Mesothelial cell of epicardium (in vitro differentiated cells): ENCODE measurements at regions not wholly inside any gene's neighbourhood (a gene's known extent, or its start where the extent isn't known, plus 50 kb on each side); places are given as distances from the start of the nearest gene placed in this dataset.

Experiments
- DNase-seq, 2 experiments: peaks; one replicate each; pipeline ENCODE4 v3.0.0; 2021; ENCODE audit warnings: low spot score in 2 of 2; ENCODE audit not compliant: unreplicated experiment in 2 of 2
- H3K27ac Mint-ChIP-seq: 2 replicates; pipeline ENCODE4 v1.8.0; 2021; ENCODE audit warnings: mixed read lengths
- H3K27me3 Mint-ChIP-seq: 2 replicates; pipeline ENCODE4 v1.8.0; 2021; ENCODE audit warnings: low read depth, mixed read lengths
- H3K36me3 Mint-ChIP-seq: 2 replicates; pipeline ENCODE4 v1.8.0; 2021; ENCODE audit warnings: mixed read lengths
- H3K4me1 Mint-ChIP-seq: 2 replicates; pipeline ENCODE4 v1.8.0; 2021; ENCODE audit warnings: mixed read lengths
- H3K4me3 Mint-ChIP-seq: 2 replicates; pipeline ENCODE4 v1.8.0; 2021; ENCODE audit warnings: mild to moderate bottlenecking, moderate library complexity, mixed read lengths
- H3K9me3 Mint-ChIP-seq: 2 replicates; pipeline ENCODE4 v1.8.0; 2021; ENCODE audit warnings: mixed read lengths
- CTCF ChIP-seq: fragments of 200-600 bp; sonication (generic); IDR thresholded peaks from one replicate; pipeline ENCODE4 v1.5.0; 2021; ENCODE audit warnings: antibody characterized with exemption; ENCODE audit not compliant: unreplicated experiment

GRCh38 chr2:16018277-16019059 is 78.1 kb downstream of the MYCN start:
- no peak overlapping the region for H3K27ac Mint-ChIP-seq
- no peak for TF ChIP-seq CTCF
- H3K4me3 Mint-ChIP-seq = no peak overlapping the region
- DNase-seq = no peak
- H3K27me3 Mint-ChIP-seq = no peaks in the 10 kb centered on the region
- no peaks in the 10 kb centered on the region for H3K9me3 Mint-ChIP-seq
- peaks cover 39% of the 10 kb centered on the region for H3K4me1 Mint-ChIP-seq
- H3K36me3 Mint-ChIP-seq = no peaks in the 10 kb centered on the region

- no peaks in the 10 kb centered on the region for H3K36me3 Mint-ChIP-seq
- H3K9me3 Mint-ChIP-seq = no peaks in the 10 kb centered on the region
- DNase-seq = no peak
- no peak for TF ChIP-seq CTCF
- H3K27me3 Mint-ChIP-seq = no peaks in the 10 kb centered on the region
- no peak overlapping the region for H3K4me3 Mint-ChIP-seq
- H3K4me1 Mint-ChIP-seq = peaks cover 57% of the 10 kb centered on the region
- peak overlapping the region; percentile 68 for H3K27ac Mint-ChIP-seq
Observed at GRCh38 chr2:16016282-16016681, 75.9 kb downstream of the MYCN start.

- Mint-ChIP-seq H3K36me3 (no peaks in the 10 kb centered on the region), H3K4me1 (peaks cover 57% of the 10 kb centered on the region), H3K4me3 (no peak overlapping the region), H3K9me3 (no peaks in the 10 kb centered on the region), H3K27ac (peak overlapping the region; percentile 68), H3K27me3 (no peaks in the 10 kb centered on the region)
- TF ChIP-seq CTCF = no peak
- no peak for DNase-seq
Observed at GRCh38 chr2:16015903-16016265, 75.5 kb downstream of the MYCN start.

GRCh38 chr2:16015210-16015902 is 75.0 kb downstream of the MYCN start:
- no peak for TF ChIP-seq CTCF
- H3K27me3 Mint-ChIP-seq = no peaks in the 10 kb centered on the region
- no peak overlapping the region for H3K4me3 Mint-ChIP-seq
- peak overlapping the region; percentile 99 for H3K27ac Mint-ChIP-seq
- no peaks in the 10 kb centered on the region for H3K36me3 Mint-ChIP-seq
- H3K9me3 Mint-ChIP-seq = no peaks in the 10 kb centered on the region
- DNase-seq = no peak
- H3K4me1 Mint-ChIP-seq = peaks cover 57% of the 10 kb centered on the region

GRCh38 chr2:16014802-16015201 is 74.5 kb downstream of the MYCN start:
- Mint-ChIP-seq H3K4me3 (no peak overlapping the region), H3K27ac (peak overlapping the region; percentile 99), H3K27me3 (no peaks in the 10 kb centered on the region), H3K36me3 (no peaks in the 10 kb centered on the region), H3K4me1 (peaks cover 57% of the 10 kb centered on the region), H3K9me3 (no peaks in the 10 kb centered on the region)
- no peak for DNase-seq
- TF ChIP-seq CTCF = no peak
